Upper lobe of left lung (tissue), 4 donors: ENCODE measurements at regions not wholly inside any gene's neighbourhood (a gene's known extent, or its start where the extent isn't known, plus 50 kb on each side); places are given as distances from the start of the nearest gene placed in this dataset.

Source experiments
- EP300 ChIP-seq, 4 donors: sonication (generic); formaldehyde crosslinking; IDR thresholded peaks; one replicate each; pipeline ENCODE4 v1.5.1; 2017; ENCODE audit warnings: antibody characterized with exemption in 4 of 4, control low read depth in 2 of 4
- POLR2A ChIP-seq, 4 donors: fragments of 450-650 bp; IDR thresholded peaks; one replicate each; pipeline ENCODE4 v1.5.1; 2016 to 2017; ENCODE audit warnings: antibody characterized with exemption in 4 of 4, mild to moderate bottlenecking in 2 of 4
- POLR2AphosphoS5 ChIP-seq, 2 donors: sonication (generic); formaldehyde crosslinking; IDR thresholded peaks; one replicate each; pipeline ENCODE4 v1.5.1; 2017; ENCODE audit warnings: antibody characterized with exemption in 2 of 2
- TF ChIP-seq, protein P1 (sequence below), 6 experiments: fragments of 450-650 bp in 4 of 6; fragments of 200-600 bp in 2 of 6; sonication (generic) in 2 of 6; IDR thresholded peaks; one replicate each; pipeline ENCODE4 v1.5.1; 2016 to 2019; ENCODE audit warnings: antibody characterized with exemption in 6 of 6

DNA sequence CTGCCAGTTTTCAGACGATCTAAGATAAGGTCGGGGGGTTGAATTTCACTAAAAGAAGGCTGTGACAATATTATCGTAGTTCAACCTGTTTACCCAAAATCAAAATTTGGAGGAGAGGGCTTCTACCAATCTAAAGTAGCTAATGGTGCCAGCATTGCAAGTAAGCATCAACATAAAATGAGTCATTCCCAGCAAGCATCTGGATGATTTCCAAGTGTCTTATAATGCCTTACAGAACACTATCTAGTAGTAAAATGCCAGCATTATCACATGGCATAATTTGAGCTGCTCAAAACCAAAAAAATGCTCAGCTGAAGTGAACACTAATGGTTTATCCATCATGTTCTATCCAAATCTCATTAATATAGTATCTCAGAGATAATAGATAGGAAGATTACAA, 1193.9 kb downstream of the DNAJB9 start:
- TF ChIP-seq POLR2A (IDR thresholded peaks at IDR 0.05) (no peak), POLR2AphosphoS5 (IDR thresholded peaks at IDR 0.05) (no peak), EP300 (IDR thresholded peaks at IDR 0.05) (no peak)
- TF ChIP-seq, protein P1, sequence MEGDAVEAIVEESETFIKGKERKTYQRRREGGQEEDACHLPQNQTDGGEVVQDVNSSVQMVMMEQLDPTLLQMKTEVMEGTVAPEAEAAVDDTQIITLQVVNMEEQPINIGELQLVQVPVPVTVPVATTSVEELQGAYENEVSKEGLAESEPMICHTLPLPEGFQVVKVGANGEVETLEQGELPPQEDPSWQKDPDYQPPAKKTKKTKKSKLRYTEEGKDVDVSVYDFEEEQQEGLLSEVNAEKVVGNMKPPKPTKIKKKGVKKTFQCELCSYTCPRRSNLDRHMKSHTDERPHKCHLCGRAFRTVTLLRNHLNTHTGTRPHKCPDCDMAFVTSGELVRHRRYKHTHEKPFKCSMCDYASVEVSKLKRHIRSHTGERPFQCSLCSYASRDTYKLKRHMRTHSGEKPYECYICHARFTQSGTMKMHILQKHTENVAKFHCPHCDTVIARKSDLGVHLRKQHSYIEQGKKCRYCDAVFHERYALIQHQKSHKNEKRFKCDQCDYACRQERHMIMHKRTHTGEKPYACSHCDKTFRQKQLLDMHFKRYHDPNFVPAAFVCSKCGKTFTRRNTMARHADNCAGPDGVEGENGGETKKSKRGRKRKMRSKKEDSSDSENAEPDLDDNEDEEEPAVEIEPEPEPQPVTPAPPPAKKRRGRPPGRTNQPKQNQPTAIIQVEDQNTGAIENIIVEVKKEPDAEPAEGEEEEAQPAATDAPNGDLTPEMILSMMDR (IDR thresholded peaks at IDR 0.05): no peak
